Mucosa of gallbladder (tissue), 1 donor: ENCODE measurements at regions not wholly inside any gene's neighbourhood (a gene's known extent, or its start where the extent isn't known, plus 50 kb on each side); places are given as distances from the start of the nearest gene placed in this dataset.

Experiments
- DNase-seq: peaks from one replicate; pipeline ENCODE4 v3.0.0-alpha.2; 2020; ENCODE audit warnings: low spot score
- donor health status: DM: no; HTN: no; CAD: no.

DNA sequence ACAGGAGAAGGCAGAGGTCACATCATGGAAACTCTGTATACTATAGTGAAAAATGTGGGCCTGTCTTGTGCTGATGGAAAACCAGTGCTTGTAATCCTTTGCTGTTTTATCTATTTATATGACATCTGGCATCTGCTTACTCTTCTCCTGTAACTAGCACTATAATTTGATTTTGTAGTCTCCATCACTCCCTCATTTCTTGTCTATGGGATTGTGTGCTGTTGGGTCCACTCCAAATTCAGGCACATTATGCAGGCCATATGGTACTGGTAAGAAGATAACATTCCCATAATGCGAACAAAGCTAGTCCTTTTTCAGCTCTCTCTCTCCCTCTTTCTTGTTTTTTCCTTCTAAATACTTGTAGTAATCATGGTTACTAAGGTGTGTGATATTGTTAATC is 581.2 kb upstream of the IGFBP7 start:
- DNase-seq = no peak

GRCh38 chr4:57689693-57690205 is 579.6 kb upstream of the IGFBP7 start:
- DNase-seq = no peak

- DNase-seq = no peak
Measured at GRCh38 chr4:57682275-57682674, 572.1 kb upstream of the IGFBP7 start.

GRCh38 chr4:57679969-57680368 is 569.8 kb upstream of the IGFBP7 start:
- no peak for DNase-seq

DNA sequence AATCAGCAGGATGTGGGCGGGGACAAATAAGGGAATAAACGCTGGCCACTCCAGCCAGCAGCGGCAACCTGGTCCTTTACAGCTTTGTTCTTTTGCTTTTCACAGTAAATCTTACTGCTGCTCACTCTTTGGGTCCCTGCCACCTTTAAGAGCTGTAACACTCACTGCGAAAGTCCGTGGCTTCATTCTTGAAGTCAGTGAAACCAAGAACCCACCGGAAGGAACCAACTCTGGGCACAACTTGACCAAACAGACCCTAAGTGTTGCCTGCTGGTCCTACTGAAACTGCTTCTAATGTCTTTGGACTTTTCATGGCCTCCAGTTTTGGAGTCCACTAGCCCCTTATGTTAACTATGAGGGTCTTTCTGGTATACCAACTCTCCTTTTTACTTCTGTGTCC is 566.2 kb upstream of the IGFBP7 start:
- no peak for DNase-seq

DNA sequence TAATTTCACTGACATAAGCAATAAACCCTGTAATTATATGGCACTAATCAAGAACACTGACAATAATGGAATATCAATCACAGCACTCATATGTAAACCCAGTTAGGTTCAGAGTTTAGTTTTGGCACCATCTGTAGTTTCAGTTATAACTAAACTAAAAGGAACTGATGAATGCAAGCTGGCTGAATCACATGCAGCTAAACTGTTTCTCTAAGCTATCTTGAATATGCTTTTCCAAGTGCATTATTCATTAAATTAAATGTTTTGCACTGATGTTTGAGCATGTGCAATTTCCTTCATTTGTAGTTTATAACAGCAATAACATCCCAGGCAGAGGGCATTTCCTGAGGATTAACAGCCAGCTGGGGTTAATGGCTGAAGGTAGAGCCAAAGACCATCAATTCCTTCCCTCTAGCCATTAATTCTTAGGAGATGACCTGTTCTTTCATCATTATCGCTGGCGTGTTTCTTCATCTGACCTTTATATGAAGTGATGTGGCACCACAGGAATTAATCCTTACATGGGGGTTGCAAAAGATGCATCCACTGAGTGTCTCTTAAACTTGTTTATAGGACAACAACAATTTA is 562.8 kb upstream of the IGFBP7 start:
- no peak for DNase-seq

GRCh38 chr4:57668621-57669020 is 558.4 kb upstream of the IGFBP7 start:
- no peak for DNase-seq

DNA sequence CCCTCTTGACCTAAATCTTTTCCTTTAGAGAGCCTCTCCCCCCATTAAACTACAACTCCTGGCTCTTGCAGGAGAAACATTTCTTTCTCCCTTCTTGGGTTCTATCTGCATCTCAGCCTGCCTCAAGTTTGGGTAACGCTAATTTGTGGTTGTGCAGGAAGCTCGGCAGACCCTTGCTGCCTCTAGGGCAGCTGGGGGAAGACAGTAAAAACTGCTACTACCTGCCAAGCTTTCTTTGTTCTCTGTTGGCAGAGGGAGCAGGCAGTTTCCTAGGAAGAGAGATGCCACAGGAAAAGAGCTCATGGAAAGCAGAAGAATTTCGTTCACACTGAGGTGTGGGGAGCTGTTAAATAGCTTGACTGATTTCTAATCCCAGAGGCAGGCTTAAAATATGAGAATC is 555.6 kb upstream of the IGFBP7 start:
- no peak for DNase-seq

DNA sequence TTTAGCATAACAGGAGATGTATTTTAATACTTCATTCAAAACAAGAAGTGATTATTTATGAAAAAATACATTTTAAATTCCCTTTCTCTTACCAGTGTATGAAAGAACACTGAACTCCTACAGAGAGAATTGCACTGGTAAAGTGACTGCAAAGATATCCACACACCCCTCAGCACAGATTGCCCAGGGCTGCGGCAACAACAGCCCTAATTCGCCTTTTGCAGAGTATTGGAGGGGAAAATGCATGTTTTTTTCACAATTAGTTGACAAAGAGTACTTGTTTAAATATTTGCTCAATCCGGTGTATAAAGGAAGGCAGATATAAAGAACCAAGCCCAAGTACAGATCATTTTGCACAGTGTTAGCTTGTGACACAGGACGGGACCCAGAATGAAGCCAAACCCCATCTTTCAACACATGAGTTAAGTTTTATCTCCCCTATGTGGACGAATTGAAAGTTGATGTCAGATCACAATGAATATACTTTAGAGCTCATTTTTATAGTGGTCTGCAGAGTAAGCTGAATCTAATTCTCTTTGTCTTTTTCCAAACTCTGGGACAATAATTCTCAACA is 551.4 kb upstream of the IGFBP7 start:
- no peak for DNase-seq

GRCh38 chr4:57658673-57659072 is 548.5 kb upstream of the IGFBP7 start:
- DNase-seq = no peak

GRCh38 chr4:57658188-57658587 is 548.0 kb upstream of the IGFBP7 start:
- no peak for DNase-seq

- no peak for DNase-seq
Measured at GRCh38 chr4:57655342-57655741, 545.2 kb upstream of the IGFBP7 start.

GRCh38 chr4:57652779-57653178 is 542.6 kb upstream of the IGFBP7 start:
- DNase-seq = no peak

DNA sequence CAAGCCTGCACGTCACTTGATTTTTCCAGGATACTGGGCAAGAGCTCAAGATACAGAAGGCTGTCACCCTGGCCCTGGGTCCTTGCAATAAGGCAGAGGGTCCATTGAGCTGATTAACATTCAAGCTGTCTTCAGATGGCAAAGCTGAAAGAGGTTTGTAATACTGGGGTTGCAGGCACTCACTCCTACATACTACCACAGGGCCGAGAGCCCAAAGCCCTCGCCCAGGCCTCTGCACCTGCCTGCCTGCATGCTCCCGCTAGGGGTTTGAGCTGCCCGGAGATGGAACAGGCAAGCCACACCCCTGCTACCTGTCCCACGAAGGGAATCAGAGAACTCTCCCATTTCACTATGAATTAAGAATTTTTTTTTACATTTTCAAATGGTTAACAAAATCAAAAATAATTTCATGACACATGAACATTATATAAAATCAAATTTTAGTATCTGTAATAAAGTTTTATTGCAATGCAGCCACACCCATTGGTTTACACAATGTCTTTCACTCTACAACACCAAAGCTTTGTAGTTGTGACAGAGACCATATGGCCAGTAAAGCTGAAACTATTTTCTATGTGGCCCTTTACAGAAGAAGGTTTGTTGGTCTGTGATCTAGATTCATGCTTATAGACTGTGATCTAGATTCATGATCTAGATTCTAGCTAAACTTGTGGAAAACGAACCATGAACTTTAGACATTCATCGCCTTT is 530.4 kb upstream of the IGFBP7 start:
- DNase-seq = no peak

DNA sequence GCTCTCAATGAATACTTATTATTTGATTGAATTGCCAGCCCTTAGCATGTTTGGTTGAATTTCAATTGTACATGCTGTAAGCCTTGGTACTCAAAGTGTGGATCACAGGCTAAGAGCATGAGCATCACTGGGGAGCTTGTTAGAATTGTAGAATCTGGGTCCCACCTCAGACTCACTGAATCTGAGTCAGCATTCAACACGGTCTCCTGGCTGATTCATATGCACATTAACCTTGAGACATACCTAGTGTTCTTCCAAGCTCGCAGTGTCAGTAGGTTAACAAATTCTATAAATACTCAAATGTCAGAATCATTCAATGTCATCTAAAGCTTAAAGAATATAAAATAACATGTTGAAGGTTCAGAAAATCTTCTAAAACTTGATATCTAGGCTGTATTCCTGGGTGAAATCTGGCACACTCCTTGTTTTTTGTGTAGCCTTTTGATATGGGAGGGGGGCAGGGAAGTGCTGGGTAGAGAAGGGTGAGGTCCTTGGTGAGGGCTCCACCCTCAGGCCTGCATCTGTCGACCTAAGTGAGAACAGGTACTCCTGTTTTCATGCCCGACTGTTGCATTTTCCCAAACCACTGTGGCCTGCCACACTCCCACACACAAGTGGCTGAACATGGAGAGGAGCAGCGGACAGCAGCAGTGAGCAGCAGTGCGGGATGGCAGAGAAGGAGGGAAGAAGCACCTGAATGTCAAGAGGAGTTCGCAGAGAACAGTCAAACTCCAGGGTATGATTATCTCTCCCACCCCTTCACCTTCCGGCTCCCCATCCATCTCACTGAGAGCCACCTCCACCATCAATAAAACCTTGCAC is 529.6 kb upstream of the IGFBP7 start:
- no peak for DNase-seq

- no peak for DNase-seq
Measured at GRCh38 chr4:57635910-57636309, 525.7 kb upstream of the IGFBP7 start.

DNA sequence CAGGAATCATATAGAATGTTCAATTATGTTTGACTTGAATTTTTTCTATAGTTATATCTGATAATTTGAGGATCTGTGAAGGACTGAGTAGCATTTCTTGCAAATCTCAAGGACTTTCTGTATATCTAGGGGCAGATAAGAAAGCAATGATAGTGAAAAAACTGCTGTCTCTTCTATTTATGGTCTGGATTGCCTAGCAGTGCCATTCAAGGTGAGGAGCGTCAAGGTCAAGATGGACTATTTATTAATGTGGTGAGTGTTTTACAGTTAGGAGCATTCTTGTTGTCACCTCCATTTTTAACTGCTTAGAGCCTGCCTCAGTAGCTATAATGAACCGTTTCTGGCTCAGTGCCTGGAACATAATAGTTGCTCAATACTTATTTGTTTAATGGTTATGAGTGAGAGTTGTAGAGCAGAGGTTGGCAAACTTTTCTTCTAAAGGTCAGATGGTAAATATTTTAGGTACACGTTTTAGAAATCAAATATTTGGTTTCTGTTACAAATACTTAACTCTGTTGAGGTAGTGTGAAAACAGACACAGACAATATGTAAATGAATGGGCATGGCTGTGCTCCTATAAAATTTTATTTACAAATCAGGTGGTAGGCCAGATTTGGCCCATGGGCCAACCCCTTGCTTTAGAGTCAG is 523.2 kb upstream of the IGFBP7 start:
- DNase-seq = no peak

DNA sequence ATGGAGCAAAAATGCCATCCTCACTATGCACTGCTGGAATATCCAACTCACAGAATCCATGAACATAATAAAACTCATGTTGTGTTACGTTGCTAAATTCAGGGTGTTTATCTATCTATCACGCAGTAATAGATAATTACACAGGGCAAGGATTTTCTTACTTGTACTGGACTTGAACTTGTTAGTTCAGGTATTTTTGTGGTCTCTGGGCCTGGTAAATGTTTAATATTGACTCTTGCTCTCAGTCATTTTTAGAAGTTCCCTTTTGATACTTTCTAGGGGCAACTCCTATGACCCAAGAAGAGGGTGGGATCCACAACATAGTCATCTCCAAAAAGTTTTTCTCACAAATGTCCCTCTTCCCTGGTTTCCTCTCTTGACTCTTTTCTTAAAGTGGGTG is 522.4 kb upstream of the IGFBP7 start:
- no peak for DNase-seq

- DNase-seq = no peak
Measured at GRCh38 chr4:57631147-57631546, 521.0 kb upstream of the IGFBP7 start.

DNA sequence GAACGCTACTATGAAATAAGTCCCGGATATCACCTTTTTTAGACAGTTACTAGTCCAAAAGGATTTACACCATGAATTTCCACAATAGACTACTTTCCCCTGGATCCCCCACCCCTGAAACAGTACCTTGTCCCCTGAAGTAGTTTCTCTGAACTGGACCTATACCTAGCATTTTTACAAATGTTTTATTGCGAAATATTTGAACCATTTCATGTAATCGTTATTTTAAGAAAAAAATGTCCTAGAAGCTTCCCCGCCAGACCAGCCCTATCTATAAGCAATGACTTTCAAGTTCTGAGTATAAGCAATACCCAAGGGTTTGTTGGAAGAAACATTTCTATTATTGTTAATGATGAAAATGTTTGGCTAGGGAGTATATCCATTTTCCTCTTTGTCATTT is 517.8 kb upstream of the IGFBP7 start:
- no peak for DNase-seq

DNA sequence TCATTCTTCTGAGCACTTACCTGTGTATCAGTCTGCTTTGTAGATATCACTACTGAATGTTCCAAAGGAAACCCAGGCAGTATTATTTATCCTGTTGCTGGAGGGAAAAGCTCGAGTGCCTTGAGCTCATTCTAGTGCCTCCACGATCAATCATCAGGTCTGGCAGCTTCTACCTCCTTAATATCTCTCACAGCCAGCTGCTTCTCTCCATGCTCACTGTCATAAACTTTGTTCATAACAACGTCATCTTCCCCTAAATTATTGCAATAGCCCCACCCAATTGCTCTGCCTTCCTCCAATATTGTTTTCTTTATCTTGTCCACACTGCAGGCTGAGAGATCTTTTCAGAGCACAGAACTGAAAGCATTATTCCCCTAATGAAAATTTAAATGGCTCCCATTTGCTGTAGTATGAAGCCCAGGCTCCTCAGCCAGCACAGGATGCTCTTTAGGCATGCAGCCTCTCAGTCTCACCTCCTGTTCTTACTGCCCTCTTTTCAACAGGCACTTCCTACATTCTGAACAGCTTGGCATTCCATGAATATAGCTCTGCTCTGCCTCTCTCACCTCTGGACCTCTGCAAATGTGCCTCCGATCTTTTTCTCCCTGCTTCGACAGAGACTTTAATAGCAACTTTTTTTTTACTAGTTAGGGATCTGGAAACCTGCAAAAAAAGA is 504.2 kb upstream of the IGFBP7 start:
- no peak for DNase-seq
